GM19467 (cell line): ENCODE measurements at regions not wholly inside any gene's neighbourhood (a gene's known extent, or its start where the extent isn't known, plus 50 kb on each side); places are given as distances from the start of the nearest gene placed in this dataset.
"Not testable (repeated sequence)": the region's sequence is repeated elsewhere in the genome, so short reads cannot be mapped to it uniquely, and the experiment has no call there.

Experiments used
- ATAC-seq: cut with Tn5 transposase; IDR thresholded peaks from one replicate; pipeline ENCODE4 v1.9.1; 2021; ENCODE audit warnings: mild to moderate bottlenecking, moderate library complexity; ENCODE audit not compliant: unreplicated experiment

GRCh38 chr10:65787571-65787970 is 1138.3 kb upstream of the LRRTM3 start:
- ATAC-seq, result no peak

GRCh38 chr10:65788271-65788670 is 1137.6 kb upstream of the LRRTM3 start:
- no peak for ATAC-seq

GRCh38 chr10:65791979-65792378 is 1133.9 kb upstream of the LRRTM3 start:
- no peak for ATAC-seq

GRCh38 chr10:65793738-65794425 is 1132.0 kb upstream of the LRRTM3 start:
- ATAC-seq, result no peak

GRCh38 chr10:65794861-65795260 is 1131.0 kb upstream of the LRRTM3 start:
- not testable (repeated sequence) for ATAC-seq

GRCh38 chr10:65796472-65796871 is 1129.4 kb upstream of the LRRTM3 start:
- no peak for ATAC-seq

GRCh38 chr10:65798133-65798532 is 1127.7 kb upstream of the LRRTM3 start:
- ATAC-seq, result no peak

- no peak for ATAC-seq
These were observed 1123.4 kb upstream of the LRRTM3 start for GRCh38 chr10:65802391-65802790.

- no peak for ATAC-seq
These were observed 1120.3 kb upstream of the LRRTM3 start for GRCh38 chr10:65805511-65805910.

GRCh38 chr10:65805993-65806392 is 1119.8 kb upstream of the LRRTM3 start:
- no peak for ATAC-seq

GRCh38 chr10:65808687-65809333 is 1117.0 kb upstream of the LRRTM3 start:
- no peak for ATAC-seq

- no peak for ATAC-seq
These were observed 1113.8 kb upstream of the LRRTM3 start for GRCh38 chr10:65811931-65812525.

- no peak for ATAC-seq
These were observed 1109.3 kb upstream of the LRRTM3 start for GRCh38 chr10:65816536-65816935.

- ATAC-seq, result no peak
These were observed 1106.8 kb upstream of the LRRTM3 start for GRCh38 chr10:65818990-65819389.

GRCh38 chr10:65827359-65827758 is 1098.5 kb upstream of the LRRTM3 start:
- no peak for ATAC-seq

- no peak for ATAC-seq
These were observed 1087.0 kb upstream of the LRRTM3 start for GRCh38 chr10:65838811-65839210.

- no peak for ATAC-seq
These were observed 1082.6 kb upstream of the LRRTM3 start for GRCh38 chr10:65843203-65843602.

GRCh38 chr10:65845916-65846315 is 1079.9 kb upstream of the LRRTM3 start:
- no peak for ATAC-seq

- no peak for ATAC-seq
These were observed 1079.3 kb upstream of the LRRTM3 start for GRCh38 chr10:65846541-65846940.

- ATAC-seq, result no peak
These were observed 1078.9 kb upstream of the LRRTM3 start for GRCh38 chr10:65846949-65847348.

- ATAC-seq, result no peak
These were observed 1078.2 kb upstream of the LRRTM3 start for GRCh38 chr10:65847436-65848230.
